ENCODE measurements at regions not wholly inside any gene's neighbourhood (a gene's known extent, or its start where the extent isn't known, plus 50 kb on each side); places are given as distances from the start of the nearest gene placed in this dataset.

- H3K36me3 ChIP-seq (replicated peaks in 1 of 2; ENCODE audit: control insufficient read depth in 1 of 2, insufficient read depth in 2 of 2, low read length in 2 of 2), result no peaks in the 10 kb centered on the region
- H3K4me2 ChIP-seq (ENCODE audit: low read depth, low read length), result no peak overlapping the region
- H4K20me1 ChIP-seq (ENCODE audit: insufficient read depth, low read length), result no peaks in the 10 kb centered on the region
- POLR2A ChIA-PET, result no interaction called here
- H3K27me3 ChIP-seq (ENCODE audit: control insufficient read depth in 1 of 2, insufficient read depth in 2 of 2, low read length in 2 of 2), result peaks cover 6 to 21% of the 10 kb centered on the region in 2 experiments; a peak in 3 of 5 replicates
- no peak for DNase-seq (ENCODE audit: low spot score)
- no peak for ATAC-seq
- H2AFZ ChIP-seq (ENCODE audit: low read length), result no peak overlapping the region
- 15% methylated on average over 3 of the region's 3 CpGs for WGBS (ENCODE audit: low lambda C conversion rate)
- no peak overlapping the region for H3K4me3 ChIP-seq (replicated peaks in 1 of 3; ENCODE audit: insufficient read depth in 1 of 3, low read depth in 2 of 3, low read length in 3 of 3)
- no peaks in the 10 kb centered on the region for H3K79me2 ChIP-seq (ENCODE audit: insufficient read depth, low read length)
- in situ Hi-C loops (cut with HindIII; ENCODE audit: extremely low pct_ligation_motif_present, low pct_unique_long_range_greater_than_20kb), result no loop called here
- CTCF ChIA-PET (ENCODE audit: low intra/inter-chr PET ratio, low total read pairs), result no interaction called here
- no peaks in the 10 kb centered on the region for H3K4me1 ChIP-seq (ENCODE audit: insufficient read depth, low read length)
- intact Hi-C loops (cut with micrococcal nuclease; ENCODE audit: unreplicated experiment), result no loop called here
- no TSS peak for BruUV-seq (replicated peaks)
- H3K9ac ChIP-seq (ENCODE audit: insufficient read depth, low read depth, low read length), result no peak overlapping the region
- FAIRE-seq, result no peak
- no peak overlapping the region for H3K27ac ChIP-seq (ENCODE audit: extremely low read length, insufficient read depth, low read length)
- no peaks in the 10 kb centered on the region for H3K9me3 ChIP-seq (ENCODE audit: low read length)
- TF ChIP-seq ZNF33B (CRISPR knock-in tag; IDR thresholded peaks at IDR 0.05) (no peak), BCL6 (CRISPR knock-in tag; IDR thresholded peaks at IDR 0.05) (no peak), ZMYM4 (CRISPR knock-in tag; IDR thresholded peaks at IDR 0.05) (no peak), ZNF556 (CRISPR knock-in tag; IDR thresholded peaks at IDR 0.05; ENCODE audit: borderline replicate concordance) (no peak), ZNF550 (CRISPR knock-in tag; IDR thresholded peaks at IDR 0.05; ENCODE audit: borderline replicate concordance) (no peak), BCLAF1 (IDR thresholded peaks at IDR 0.05) (no peak), ZNF775 (CRISPR knock-in tag; IDR thresholded peaks at IDR 0.05; ENCODE audit: borderline replicate concordance) (no peak), NR2F6 (IDR thresholded peaks at IDR 0.05) (no peak), NR2F6 (CRISPR knock-in tag; IDR thresholded peaks at IDR 0.05) (no peak), ZHX1 (CRISPR knock-in tag; IDR thresholded peaks at IDR 0.05; ENCODE audit: low read depth) (no peak), RXRB (CRISPR knock-in tag; IDR thresholded peaks at IDR 0.05; ENCODE audit: borderline replicate concordance) (no peak), ZFP36L2 (CRISPR knock-in tag; IDR thresholded peaks at IDR 0.05) (no peak), ZNF10 (CRISPR knock-in tag; IDR thresholded peaks at IDR 0.05; ENCODE audit: borderline replicate concordance, low read depth) (no peak), TCF7 (IDR thresholded peaks at IDR 0.05; ENCODE audit: low read depth) (no peak), EZH2 (conservative IDR thresholded peaks at IDR 0.05; ENCODE audit: low read depth, low read length) (no peak), ZNF383 (CRISPR knock-in tag; IDR thresholded peaks at IDR 0.05; ENCODE audit: borderline replicate concordance) (no peak), TERF1 (CRISPR knock-in tag; IDR thresholded peaks at IDR 0.05) (no peak), HIVEP1 (CRISPR knock-in tag; IDR thresholded peaks at IDR 0.05) (no peak), MXI1 (IDR thresholded peaks at IDR 0.05; ENCODE audit: borderline replicate concordance, low read depth, low read length) (no peak), JDP2 (CRISPR knock-in tag; IDR thresholded peaks at IDR 0.05; ENCODE audit: borderline replicate concordance) (no peak), KDM2A (CRISPR knock-in tag; IDR thresholded peaks at IDR 0.05; ENCODE audit: borderline replicate concordance, low read depth) (no peak)
Observed at GRCh38 chr20:5261763-5262162, 55.0 kb downstream of the PROKR2 start.
